T1000 (cell line): ENCODE measurements at regions not wholly inside any gene's neighbourhood (a gene's known extent, or its start where the extent isn't known, plus 50 kb on each side); places are given as distances from the start of the nearest gene placed in this dataset.

ENCODE experiments used
- DNase-seq: peaks from one replicate; lab custom pipeline; 2025; ENCODE audit warnings: mixed read lengths; lab: John Stamatoyannopoulos, UW

DNA sequence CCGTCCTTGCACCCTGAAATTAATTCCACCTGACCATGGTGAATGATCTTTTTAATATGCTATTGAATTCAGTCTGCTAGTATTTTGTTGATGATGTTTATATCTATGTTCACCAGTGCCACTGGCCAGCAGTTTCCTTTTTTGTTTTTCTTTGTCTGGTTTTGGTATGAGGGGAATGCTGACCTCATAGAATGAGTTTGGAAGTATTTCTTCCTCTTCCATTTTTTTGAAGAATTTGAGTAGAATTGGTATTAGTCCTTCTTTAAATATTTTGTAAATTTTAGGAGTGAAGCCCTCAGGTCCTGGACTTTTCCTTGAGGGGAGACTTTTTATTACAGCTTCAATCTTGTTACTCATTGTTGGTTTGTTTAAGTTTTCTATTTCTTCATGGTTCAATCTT, 231.6 kb downstream of the MRPL39 start:
- no peak for DNase-seq

GRCh38 chr21:25373126-25374082, 233.9 kb downstream of the MRPL39 start:
- no peak for DNase-seq

DNA sequence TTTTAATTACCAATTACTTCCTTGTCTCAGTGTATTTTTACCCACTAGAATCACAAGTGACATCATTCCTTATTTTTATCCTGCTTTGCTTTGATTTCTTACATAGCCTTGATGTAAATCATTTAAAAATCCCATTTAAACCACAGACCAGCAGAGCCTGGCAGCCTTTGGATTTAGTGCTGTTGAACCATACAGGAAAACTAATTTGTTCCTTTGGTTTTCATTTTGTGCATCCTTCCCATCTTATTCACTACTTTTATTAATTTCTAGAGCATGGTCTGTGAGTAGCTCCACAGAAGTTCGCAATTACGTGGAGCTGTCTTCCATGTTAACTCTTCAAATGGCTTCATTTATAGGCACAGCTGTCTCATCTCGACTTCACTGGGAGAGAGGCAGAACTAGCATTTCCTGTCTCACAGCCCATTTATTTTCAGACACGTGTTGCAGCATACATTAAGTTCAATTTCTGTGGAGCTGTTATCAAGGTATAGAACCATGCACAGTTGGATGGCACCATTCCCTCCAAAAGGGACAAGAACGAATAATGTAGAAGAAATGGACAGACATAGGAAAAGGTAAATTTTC, 235.3 kb downstream of the MRPL39 start:
- DNase-seq: no peak

DNA sequence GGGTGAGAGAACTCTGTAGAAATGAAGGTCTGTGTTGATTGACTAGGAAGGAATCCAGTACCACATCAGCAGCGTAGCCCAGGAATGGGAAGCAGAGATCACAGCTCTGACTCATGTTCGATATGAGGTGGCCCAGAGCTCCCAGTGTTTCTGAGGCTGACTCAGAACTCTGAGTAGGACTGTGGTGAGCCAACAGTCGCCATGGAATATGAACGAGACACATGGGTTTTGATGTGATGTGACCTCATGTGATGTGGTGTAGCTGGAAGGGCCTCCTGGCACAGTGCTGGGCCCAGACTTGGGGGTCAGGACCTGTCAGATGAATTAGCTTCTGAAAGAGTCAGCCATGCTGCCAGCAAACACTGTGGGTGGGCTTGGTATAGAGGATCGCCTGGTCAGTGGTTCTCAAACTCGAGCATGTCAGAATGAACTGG, 237.0 kb downstream of the MRPL39 start:
- peak; percentile 88 for DNase-seq

GRCh38 chr21:25369524-25370300, 237.6 kb downstream of the MRPL39 start:
- DNase-seq: no peak

- DNase-seq: no peak
Measured at GRCh38 chr21:25368531-25368930, 238.8 kb downstream of the MRPL39 start.

DNA sequence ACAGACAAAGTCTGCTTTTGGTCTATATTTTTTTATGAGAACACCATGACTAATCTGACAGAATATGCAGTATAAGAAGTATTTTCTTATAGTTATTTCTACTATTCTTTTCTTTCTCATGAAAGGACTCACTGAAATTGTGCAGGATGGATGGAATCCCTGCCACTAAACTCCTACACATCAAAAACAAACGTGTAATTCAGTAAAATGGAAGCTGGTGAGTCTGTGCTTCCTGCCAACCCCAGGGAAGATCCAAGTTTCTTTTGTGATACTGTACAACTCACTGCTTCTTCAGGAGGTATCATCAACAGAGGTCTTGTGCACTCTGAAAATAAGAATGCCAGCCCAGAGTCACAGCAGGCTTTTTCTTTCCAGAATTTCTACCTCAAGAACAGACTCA, 241.2 kb downstream of the MRPL39 start:
- DNase-seq: no peak

DNA sequence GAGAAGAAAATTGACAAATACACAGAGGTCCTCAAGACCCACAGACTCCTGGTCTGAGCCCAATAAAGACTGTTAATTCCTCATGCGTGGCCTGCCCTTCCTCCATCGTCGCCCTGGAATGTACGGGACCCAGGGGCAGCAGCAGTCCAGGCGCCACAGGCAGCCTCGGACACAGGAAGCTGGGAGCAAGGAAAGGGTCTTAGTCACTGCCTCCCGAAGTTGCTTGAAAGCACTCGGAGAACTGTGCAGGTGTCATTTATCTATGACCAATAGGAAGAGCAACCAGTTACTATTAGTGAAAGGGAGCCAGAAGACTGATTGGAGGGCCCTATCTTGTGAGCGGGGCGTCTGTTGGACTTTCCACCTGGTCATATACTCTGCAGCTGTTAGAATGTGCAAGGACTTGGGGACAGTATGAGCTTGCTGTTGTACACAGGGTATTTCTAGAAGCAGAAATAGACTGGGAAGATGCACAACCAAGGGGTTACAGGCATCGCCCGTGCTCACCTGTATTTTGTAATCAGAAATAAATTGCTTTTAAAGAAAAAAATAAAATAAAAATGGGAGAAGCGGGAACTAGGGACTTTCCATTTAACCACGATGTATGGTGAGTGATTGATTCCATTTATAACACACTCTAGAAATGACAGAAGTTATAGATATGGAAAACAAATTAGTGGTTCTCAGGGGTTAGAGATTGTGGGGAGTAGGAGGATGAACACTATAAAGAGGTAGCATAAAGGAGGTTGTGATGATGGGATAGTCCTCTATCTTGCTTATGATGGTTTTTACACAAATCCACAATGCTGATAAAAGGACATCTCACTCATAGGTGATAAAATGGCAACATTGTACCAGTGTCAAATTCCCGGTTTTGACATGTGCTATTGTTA, 244.7 kb downstream of the MRPL39 start:
- DNase-seq: no peak

DNA sequence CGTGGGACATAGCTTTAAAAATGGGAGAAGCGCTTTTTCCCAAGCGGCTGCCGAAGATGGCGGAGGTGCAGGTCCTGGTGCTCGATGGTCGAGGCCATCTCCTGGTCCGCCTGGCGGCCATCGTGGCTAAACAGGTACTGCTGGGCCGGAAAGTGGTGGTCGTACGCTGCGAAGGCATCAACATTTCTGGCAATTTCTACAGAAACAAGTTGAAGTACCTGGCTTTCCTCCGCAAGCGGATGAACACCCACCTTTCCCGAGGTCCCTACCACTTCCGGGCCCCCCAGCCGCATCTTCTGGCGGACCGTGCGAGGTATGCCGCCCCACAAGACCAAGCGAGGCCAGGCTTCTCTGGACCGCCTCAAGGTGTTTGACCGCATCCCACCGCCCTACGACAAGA, 245.5 kb downstream of the MRPL39 start:
- no peak for DNase-seq

DNA sequence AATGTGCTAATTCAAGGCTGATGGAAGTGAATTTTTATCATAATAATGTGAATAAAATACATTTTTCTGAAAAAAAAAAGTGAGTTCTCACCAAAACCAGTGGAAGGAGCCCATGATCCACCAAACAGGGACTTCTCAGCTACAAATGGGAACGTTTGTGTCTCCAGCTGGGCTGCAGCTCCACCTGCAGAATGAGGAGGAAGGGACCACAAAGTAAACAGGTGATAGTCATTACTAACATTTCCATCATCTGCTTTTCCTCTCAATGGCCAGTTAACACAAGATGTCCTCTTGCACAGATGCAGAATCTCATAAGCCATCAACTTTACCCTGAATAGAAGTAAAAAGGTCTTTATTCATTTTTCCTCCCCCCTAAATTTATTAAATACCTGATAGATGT, 246.2 kb downstream of the MRPL39 start:
- no peak for DNase-seq

DNA sequence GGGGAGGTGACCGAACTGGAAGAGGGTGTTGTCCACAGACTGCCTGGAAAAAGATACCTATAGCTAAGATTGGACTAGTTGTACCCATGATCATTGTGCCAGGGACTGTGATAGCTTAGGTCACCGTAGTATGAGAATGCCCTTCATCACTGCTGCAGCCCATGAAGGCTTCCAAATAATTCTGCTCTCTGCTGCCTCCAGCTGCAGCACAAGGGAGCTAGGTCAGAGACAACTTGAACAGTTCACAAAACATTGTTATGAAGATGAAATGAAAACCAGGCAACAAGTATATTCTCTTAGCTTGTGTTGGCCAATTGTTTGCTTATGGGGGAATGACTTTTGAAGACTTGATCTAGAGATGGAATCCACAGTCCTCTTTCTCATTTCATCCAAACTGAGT, 246.7 kb downstream of the MRPL39 start:
- DNase-seq: no peak

GRCh38 chr21:25359724-25360123, 247.6 kb downstream of the MRPL39 start:
- DNase-seq: no peak

- peak; percentile 33 for DNase-seq
Measured at GRCh38 chr21:25350056-25350455, 257.2 kb downstream of the MRPL39 start.

DNA sequence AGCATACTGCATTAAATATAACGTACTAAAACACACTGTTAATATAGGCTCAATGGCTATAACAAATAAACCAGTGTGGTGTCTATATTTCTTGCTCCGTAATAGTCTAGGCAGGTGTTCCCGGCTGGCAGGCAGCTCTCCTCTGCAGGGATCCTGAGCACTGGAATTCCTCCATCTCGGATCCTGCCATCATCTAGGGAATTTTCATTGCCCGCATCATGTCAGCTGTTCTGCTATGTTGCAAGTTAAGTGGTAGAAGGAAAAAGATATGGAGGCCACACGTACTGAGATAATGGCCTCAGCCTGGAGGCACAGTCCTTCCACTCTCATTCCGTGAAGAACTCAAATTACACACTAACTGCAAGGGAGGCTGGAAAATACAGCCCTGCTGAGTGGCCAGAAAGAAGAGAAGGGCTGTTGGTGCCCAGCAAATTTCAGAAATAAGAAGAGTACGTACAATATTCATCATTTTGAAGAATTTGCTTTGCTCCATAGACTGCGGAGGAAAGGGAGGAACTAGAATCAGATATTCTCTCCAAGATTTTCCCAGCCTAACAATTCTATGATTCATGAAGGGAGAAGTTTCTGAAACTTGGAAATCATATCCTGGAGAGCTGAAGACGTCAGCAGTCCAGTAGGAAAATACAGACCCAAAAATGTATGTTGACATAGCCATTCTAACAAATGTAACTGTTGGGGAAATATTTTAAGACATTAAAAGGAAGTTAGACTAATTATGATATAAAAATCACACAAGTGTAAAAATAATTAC, 263.3 kb downstream of the MRPL39 start:
- no peak for DNase-seq

GRCh38 chr21:25342816-25343215, 264.5 kb downstream of the MRPL39 start:
- DNase-seq: no peak

- no peak for DNase-seq
Measured at GRCh38 chr21:25341981-25342380, 265.3 kb downstream of the MRPL39 start.

DNA sequence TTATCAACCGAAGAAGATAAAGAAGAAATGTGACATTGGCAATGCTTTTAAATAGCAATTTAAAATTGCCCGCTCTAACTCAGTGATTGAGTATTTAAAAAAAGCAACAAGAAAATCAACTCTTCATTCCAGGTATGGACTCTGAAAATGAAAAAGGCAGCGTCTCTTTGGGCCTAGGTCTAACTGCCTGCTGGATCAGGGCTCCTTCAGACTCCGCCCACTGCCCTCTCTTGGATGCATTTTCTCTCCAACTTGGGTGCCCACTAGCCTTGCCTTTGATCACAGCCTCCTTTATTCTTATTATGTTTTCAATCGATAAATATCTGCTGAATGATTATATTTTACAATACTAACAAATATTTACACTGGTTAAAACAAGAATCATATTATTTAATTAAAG, 268.9 kb downstream of the MRPL39 start:
- DNase-seq: no peak

DNA sequence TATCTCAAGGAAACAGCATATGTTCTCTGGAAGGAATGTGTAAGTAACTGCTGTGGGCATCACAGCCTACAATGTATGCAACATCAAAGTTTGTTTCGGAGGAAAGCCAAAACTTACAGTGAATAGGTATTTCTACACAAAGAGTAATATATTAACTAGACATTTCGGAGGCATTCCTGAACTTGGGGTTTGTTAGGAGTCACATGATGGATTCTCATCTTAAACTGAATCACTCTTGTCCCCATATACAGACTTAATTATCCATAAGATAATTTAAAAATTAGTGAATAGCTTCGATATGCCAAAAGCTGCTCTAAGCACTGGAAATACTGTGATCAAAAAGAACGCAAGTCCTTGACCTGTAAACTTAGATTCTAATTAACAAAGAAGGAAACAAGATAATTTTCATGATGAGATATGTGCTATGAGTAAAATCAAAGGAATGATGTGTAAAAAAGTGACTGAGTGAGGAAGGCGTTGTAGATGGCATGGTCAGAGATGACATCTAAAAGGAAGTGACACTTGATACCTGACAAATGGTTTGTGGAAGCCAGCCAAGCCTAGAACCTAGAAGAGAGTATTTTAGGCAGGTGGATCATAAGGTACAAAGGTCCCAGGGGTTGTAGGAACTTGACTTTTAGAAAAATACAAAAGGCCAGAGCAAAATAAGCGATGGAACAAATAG, 273.1 kb downstream of the MRPL39 start:
- no peak for DNase-seq

DNA sequence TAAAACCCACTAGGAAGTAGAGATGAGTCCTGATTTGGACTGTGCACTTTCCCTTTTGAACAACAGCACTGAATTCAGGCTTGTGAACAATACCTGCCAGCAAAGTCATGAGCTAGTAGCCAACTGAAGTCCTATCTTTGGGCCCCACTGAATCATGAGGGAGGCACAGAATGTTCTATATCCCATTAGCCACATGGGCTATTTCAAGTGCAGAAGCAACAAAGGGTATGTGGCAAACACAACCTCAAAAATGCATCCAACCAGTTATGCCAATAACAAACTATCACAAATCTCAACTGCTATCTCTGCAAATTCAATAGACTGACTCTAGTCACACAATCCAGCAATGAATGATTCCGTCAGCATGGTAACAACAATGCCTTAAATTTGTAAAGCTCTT, 276.0 kb downstream of the MRPL39 start:
- no peak for DNase-seq

DNA sequence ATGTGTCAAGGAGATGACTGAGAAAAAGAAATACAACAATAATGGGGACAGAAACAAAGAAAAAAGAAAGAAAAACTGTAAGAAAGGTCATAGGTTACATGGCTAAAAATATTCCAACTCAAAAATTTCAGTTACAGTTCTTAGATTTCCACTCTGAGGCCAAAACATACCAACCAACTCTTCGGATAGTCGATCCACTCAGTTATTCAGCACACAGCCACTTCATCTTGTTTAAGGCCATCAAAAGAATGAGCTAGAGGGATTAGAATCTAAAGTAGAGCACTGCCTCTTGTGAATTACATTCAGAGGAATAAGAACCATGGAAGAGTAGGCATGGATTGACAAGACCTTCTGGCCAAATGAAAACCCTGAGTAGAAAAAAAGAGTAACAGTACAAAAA, 277.0 kb downstream of the MRPL39 start:
- no peak for DNase-seq
